HepG2 (cell line): ENCODE measurements at regions not wholly inside any gene's neighbourhood (a gene's known extent, or its start where the extent isn't known, plus 50 kb on each side); places are given as distances from the start of the nearest gene placed in this dataset.

Experiments used
- AGO1 ChIP-seq: fragments of 200-400 bp; formaldehyde crosslinking; IDR thresholded peaks from 2 replicates; pipeline ENCODE4 v1.6.1; 2017; ENCODE audit warnings: mild to moderate bottlenecking, low read depth, low read length, moderate library complexity; ENCODE audit not compliant: poor library complexity, severe bottlenecking
- ARID5B ChIP-seq: IDR thresholded peaks from 2 replicates; pipeline ENCODE4 v1.4.0; 2020; ENCODE audit warnings: mild to moderate bottlenecking, missing genetic modification reagents
- BRCA1 ChIP-seq: sonication (generic); formaldehyde crosslinking; IDR thresholded peaks from 2 replicates; pipeline ENCODE4 v1.4.0; 2020; ENCODE audit warnings: missing genetic modification reagents
- CREB1 ChIP-seq, 2 experiments: fragments of 450-650 bp in 1 of 2; IDR thresholded peaks; 2 replicates each; pipeline ENCODE4 v1.6.1; 2016 to 2017; ENCODE audit warnings: control low read depth in 1 of 2, mild to moderate bottlenecking in 1 of 2, missing compliant biosample characterization in 1 of 2, missing genetic modification characterization in 1 of 2
- FOSL2 ChIP-seq: sonication (generic); formaldehyde crosslinking; IDR thresholded peaks from 2 replicates; pipeline ENCODE4 v1.4.0; 2020; ENCODE audit warnings: missing genetic modification reagents
- FOXP4 ChIP-seq: sonication (generic); formaldehyde crosslinking; IDR thresholded peaks from 2 replicates; pipeline ENCODE4 v1.4.0; 2020; ENCODE audit warnings: missing genetic modification reagents
- HIC2 ChIP-seq: sonication (generic); formaldehyde crosslinking; IDR thresholded peaks from 2 replicates; pipeline ENCODE4 v1.9.0; 2022; ENCODE audit warnings: low read depth, missing genetic modification reagents
- KAT2B ChIP-seq: fragments of 150-350 bp; IDR thresholded peaks from 2 replicates; pipeline ENCODE4 v1.6.1; 2014; ENCODE audit warnings: low read depth, low read length, borderline replicate concordance
- NR2F1 ChIP-seq, 2 experiments: fragments of 450-650 bp in 1 of 2; formaldehyde crosslinking in 1 of 2; IDR thresholded peaks; 2 replicates each; pipeline versions ENCODE4 v1.5.0 to v1.6.1; 2016 to 2020; ENCODE audit warnings: mild to moderate bottlenecking in 1 of 2, missing compliant biosample characterization in 1 of 2, missing genetic modification reagents in 1 of 2, moderate library complexity in 1 of 2
- SRSF1 ChIP-seq: fragments of 200-400 bp; formaldehyde crosslinking; optimal IDR thresholded peaks from 2 replicates; pipeline ENCODE3; 2017; ENCODE audit warnings: mild to moderate bottlenecking, low read depth, low read length, moderate library complexity
- ZMAT3 ChIP-seq: sonication (generic); formaldehyde crosslinking; conservative IDR thresholded peaks from 2 replicates; pipeline ENCODE4 v1.7.0; 2021; ENCODE audit warnings: missing genetic modification reagents
- ZNF431 ChIP-seq: sonication (generic); formaldehyde crosslinking; IDR thresholded peaks from 2 replicates; pipeline ENCODE4 v1.9.0; 2022; ENCODE audit warnings: missing genetic modification reagents, low read depth, mild to moderate bottlenecking, borderline replicate concordance
- ZNF749 ChIP-seq: sonication (generic); formaldehyde crosslinking; IDR thresholded peaks from 2 replicates; pipeline ENCODE4 v1.8.0; 2022; ENCODE audit warnings: mild to moderate bottlenecking, missing genetic modification reagents, moderate library complexity, borderline replicate concordance
- ZNF83 ChIP-seq: sonication (generic); formaldehyde crosslinking; IDR thresholded peaks from 2 replicates; pipeline ENCODE4 v1.4.0; 2020; ENCODE audit warnings: missing genetic modification reagents, mild to moderate bottlenecking, borderline replicate concordance
- TF ChIP-seq, protein P1 (sequence below): sonication (generic); formaldehyde crosslinking; IDR thresholded peaks from 2 replicates; pipeline ENCODE4 v1.5.1; 2020; ENCODE audit warnings: missing genetic modification reagents, mild to moderate bottlenecking, borderline replicate concordance
- TF ChIP-seq, protein P2 (sequence below): sonication (generic); formaldehyde crosslinking; IDR thresholded peaks from 2 replicates; pipeline ENCODE4 v1.9.0; 2021; ENCODE audit warnings: missing genetic modification reagents, borderline replicate concordance

DNA sequence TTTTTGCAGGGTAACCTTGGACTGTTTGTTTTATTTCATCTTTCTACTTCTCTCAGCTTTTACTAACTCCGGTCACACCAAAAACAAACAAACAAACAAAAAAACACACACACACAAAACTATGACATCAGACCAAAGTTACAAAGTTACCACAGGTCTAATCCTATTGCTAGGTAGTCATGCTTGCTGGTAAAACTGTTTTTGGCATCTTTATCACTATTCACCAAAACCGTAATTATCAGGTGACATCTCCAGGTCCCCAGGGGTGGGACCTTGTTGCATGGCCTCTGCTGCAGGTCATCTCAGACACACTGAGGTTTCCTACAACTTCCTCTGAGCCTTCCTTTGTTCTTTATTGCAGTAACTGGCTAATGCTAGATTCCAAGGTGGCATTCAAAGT is 162.3 kb downstream of the ABCA8 start (continued):
- no peak for TF ChIP-seq ARID5B
- TF ChIP-seq SRSF1: no peak
- no peak for TF ChIP-seq HIC2
- TF ChIP-seq NR2F1 (CRISPR knock-in tag; IDR thresholded peaks at IDR 0.05): no peak
- TF ChIP-seq KAT2B: no peak
- TF ChIP-seq CREB1 (IDR thresholded peaks at IDR 0.05): peak; percentile 48
- no peak for TF ChIP-seq CREB1 (CRISPR knock-in tag; IDR thresholded peaks at IDR 0.05)
- TF ChIP-seq FOXP4 (CRISPR knock-in tag): 0 out of 2 replicates have a peak, but pooled peaks have one; percentile 14
- no peak for TF ChIP-seq AGO1
- TF ChIP-seq ZNF431 (CRISPR knock-in tag): no peak
- TF ChIP-seq, protein P1, sequence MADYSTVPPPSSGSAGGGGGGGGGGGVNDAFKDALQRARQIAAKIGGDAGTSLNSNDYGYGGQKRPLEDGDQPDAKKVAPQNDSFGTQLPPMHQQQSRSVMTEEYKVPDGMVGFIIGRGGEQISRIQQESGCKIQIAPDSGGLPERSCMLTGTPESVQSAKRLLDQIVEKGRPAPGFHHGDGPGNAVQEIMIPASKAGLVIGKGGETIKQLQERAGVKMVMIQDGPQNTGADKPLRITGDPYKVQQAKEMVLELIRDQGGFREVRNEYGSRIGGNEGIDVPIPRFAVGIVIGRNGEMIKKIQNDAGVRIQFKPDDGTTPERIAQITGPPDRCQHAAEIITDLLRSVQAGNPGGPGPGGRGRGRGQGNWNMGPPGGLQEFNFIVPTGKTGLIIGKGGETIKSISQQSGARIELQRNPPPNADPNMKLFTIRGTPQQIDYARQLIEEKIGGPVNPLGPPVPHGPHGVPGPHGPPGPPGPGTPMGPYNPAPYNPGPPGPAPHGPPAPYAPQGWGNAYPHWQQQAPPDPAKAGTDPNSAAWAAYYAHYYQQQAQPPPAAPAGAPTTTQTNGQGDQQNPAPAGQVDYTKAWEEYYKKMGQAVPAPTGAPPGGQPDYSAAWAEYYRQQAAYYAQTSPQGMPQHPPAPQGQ (CRISPR knock-in tag): no peak
- TF ChIP-seq, protein P2, sequence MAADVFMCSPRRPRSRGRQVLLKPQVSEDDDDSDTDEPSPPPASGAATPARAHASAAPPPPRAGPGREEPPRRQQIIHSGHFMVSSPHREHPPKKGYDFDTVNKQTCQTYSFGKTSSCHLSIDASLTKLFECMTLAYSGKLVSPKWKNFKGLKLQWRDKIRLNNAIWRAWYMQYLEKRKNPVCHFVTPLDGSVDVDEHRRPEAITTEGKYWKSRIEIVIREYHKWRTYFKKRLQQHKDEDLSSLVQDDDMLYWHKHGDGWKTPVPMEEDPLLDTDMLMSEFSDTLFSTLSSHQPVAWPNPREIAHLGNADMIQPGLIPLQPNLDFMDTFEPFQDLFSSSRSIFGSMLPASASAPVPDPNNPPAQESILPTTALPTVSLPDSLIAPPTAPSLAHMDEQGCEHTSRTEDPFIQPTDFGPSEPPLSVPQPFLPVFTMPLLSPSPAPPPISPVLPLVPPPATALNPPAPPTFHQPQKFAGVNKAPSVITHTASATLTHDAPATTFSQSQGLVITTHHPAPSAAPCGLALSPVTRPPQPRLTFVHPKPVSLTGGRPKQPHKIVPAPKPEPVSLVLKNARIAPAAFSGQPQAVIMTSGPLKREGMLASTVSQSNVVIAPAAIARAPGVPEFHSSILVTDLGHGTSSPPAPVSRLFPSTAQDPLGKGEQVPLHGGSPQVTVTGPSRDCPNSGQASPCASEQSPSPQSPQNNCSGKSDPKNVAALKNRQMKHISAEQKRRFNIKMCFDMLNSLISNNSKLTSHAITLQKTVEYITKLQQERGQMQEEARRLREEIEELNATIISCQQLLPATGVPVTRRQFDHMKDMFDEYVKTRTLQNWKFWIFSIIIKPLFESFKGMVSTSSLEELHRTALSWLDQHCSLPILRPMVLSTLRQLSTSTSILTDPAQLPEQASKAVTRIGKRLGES (CRISPR knock-in tag): no peak
- TF ChIP-seq ZMAT3: no peak
- no peak for TF ChIP-seq ZNF83 (CRISPR knock-in tag)
- TF ChIP-seq ZNF749 (CRISPR knock-in tag): no peak
- no peak for TF ChIP-seq BRCA1 (CRISPR knock-in tag)
- TF ChIP-seq FOSL2 (CRISPR knock-in tag): peak; percentile 16; the same call in 1 of the 2 replicates
